Testis (tissue), 2 donors: ENCODE measurements at regions not wholly inside any gene's neighbourhood (a gene's known extent, or its start where the extent isn't known, plus 50 kb on each side); places are given as distances from the start of the nearest gene placed in this dataset.

Source experiments
- CTCF ChIP-seq, 3 experiments: fragments of 450-650 bp in 2 of 3; fragments of 200-600 bp in 1 of 3; sonication (generic) in 1 of 3; IDR thresholded peaks; one replicate each; pipeline ENCODE4 v1.5.1; 2016 to 2019; ENCODE audit warnings: antibody characterized with exemption in 3 of 3, mild to moderate bottlenecking in 2 of 3, moderate library complexity in 1 of 3
- POLR2A ChIP-seq: fragments of 450-650 bp; IDR thresholded peaks from one replicate; pipeline ENCODE4 v1.6.1; 2017; ENCODE audit warnings: antibody characterized with exemption, mild to moderate bottlenecking, moderate library complexity

GRCh38 chr16:66116163-66117002, 250.1 kb upstream of the CDH5 start:
- no peak for TF ChIP-seq POLR2A
- TF ChIP-seq CTCF (IDR thresholded peaks at IDR 0.05): no peak
